SU-DHL-6 (cell line): ENCODE measurements at regions not wholly inside any gene's neighbourhood (a gene's known extent, or its start where the extent isn't known, plus 50 kb on each side); places are given as distances from the start of the nearest gene placed in this dataset.

ENCODE experiments used
- H2AFZ ChIP-seq: fragments of 200-600 bp; sonication (generic); 2 replicates; pipeline ENCODE4 v1.6.1; 2014; ENCODE audit warnings: low read depth, mild to moderate bottlenecking, moderate library complexity, mixed read lengths, antibody characterized with exemption, low read length; ENCODE audit not compliant: severe bottlenecking
- H3F3A ChIP-seq: fragments of 200-600 bp; shearing (Covaris generic); 2 replicates; pipeline ENCODE4 v1.6.0; 2016; ENCODE audit warnings: antibody characterized with exemption, mild to moderate bottlenecking; ENCODE audit not compliant: insufficient read depth
- H3K27ac ChIP-seq: fragments of 200-600 bp; sonication (generic); 2 replicates; pipeline ENCODE4 v1.5.1; 2016; ENCODE audit warnings: low read depth, mild to moderate bottlenecking, low read length, moderate library complexity, mixed read lengths
- H3K27me3 ChIP-seq: fragments of 200-600 bp; sonication (generic), shearing (Covaris generic); 2 replicates; pipeline ENCODE4 v1.6.0; 2014; ENCODE audit warnings: mild to moderate bottlenecking, low read length
- H3K36me3 ChIP-seq: fragments of 200-600 bp; sonication (generic); 2 replicates; pipeline ENCODE4 v1.6.1; 2014; ENCODE audit warnings: mild to moderate bottlenecking, low read length, mixed read lengths
- H3K4me2 ChIP-seq: fragments of 300-600, 200-600 bp; shearing (Covaris generic), sonication (generic); 2 replicates; pipeline ENCODE4 v1.6.0; 2014; ENCODE audit warnings: low read length, low read depth, mild to moderate bottlenecking; ENCODE audit not compliant: poor library complexity, severe bottlenecking
- H3K4me3 ChIP-seq: fragments of 200-600 bp; sonication (generic); 2 replicates; pipeline ENCODE4 v1.5.1; 2014; ENCODE audit warnings: antibody characterized with exemption, low read length, mild to moderate bottlenecking, mixed read lengths; ENCODE audit not compliant: insufficient read depth, poor library complexity, severe bottlenecking
- H3K79me2 ChIP-seq: fragments of 200-600 bp; sonication (generic); 2 replicates; pipeline ENCODE4 v1.6.1; 2014; ENCODE audit warnings: mild to moderate bottlenecking, low read length, moderate library complexity; ENCODE audit not compliant: insufficient read depth
- H3K9ac ChIP-seq: fragments of 200-600 bp; sonication (generic); 2 replicates; pipeline ENCODE4 v1.7.0; 2014; ENCODE audit warnings: mild to moderate bottlenecking, low read length
- H3K9me2 ChIP-seq: fragments of 200-600 bp; sonication (generic); replicated peaks from 2 replicates; pipeline ENCODE4 v1.6.1; 2014; ENCODE audit warnings: low read length; ENCODE audit not compliant: insufficient read depth
- H3K9me3 ChIP-seq: fragments of 200-600 bp; sonication (generic); 2 replicates; pipeline ENCODE4 v1.6.1; 2014; ENCODE audit warnings: low read length, mixed read lengths; ENCODE audit not compliant: insufficient read depth
- H4K20me1 ChIP-seq: fragments of 200-600 bp; sonication (generic); 2 replicates; pipeline ENCODE4 v1.6.1; 2014; ENCODE audit warnings: low read depth, mild to moderate bottlenecking, antibody characterized with exemption, low read length, moderate library complexity, mixed read lengths
- EZH2phosphoT487 ChIP-seq: fragments of 200-600 bp; sonication (generic), shearing (Covaris generic); conservative IDR thresholded peaks from 2 replicates; pipeline ENCODE4 v1.6.1; 2018; ENCODE audit warnings: mild to moderate bottlenecking, antibody characterized with exemption, low read length, moderate library complexity, mixed read lengths
- TF ChIP-seq, protein P1 (sequence below): fragments of 200-600 bp; sonication (generic); IDR thresholded peaks from one replicate; pipeline ENCODE4 v1.5.1; 2017; ENCODE audit warnings: antibody characterized with exemption, mild to moderate bottlenecking, low read length, moderate library complexity; ENCODE audit not compliant: insufficient read depth, poor library complexity, severe bottlenecking

DNA sequence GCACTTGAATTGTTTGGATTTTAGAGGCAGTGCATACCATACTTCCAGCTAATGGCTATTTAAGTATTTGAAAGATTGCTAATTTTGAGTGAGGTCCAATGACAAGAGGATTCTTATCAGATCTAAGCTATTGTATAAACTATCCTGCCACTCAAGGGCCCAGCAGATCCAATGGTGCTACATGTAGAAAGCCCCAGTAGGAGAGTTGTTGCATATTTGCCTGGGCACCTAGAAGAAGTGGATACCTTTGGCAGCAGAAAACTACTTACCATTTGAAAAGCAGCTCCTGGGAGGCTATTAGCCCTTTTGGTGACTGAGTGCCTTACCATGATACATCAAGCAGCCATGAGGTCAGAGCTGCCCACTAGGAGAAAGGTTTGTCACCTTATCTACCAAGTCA, 447.3 kb downstream of the C4orf33 start:
- Histone ChIP-seq H3K9me3 (no peaks in the 10 kb centered on the region), H3K27me3 (no peaks in the 10 kb centered on the region), H3F3A (no peaks in the 10 kb centered on the region), H3K9ac (no peak overlapping the region), H3K79me2 (no peaks in the 10 kb centered on the region), H3K36me3 (no peaks in the 10 kb centered on the region), H3K4me2 (no peak overlapping the region), H3K4me3 (no peak overlapping the region), H4K20me1 (no peaks in the 10 kb centered on the region), H3K27ac (no peak overlapping the region), H3K9me2 (no peaks in the 10 kb centered on the region), H2AFZ (no peak overlapping the region)
- TF ChIP-seq, protein P1, sequence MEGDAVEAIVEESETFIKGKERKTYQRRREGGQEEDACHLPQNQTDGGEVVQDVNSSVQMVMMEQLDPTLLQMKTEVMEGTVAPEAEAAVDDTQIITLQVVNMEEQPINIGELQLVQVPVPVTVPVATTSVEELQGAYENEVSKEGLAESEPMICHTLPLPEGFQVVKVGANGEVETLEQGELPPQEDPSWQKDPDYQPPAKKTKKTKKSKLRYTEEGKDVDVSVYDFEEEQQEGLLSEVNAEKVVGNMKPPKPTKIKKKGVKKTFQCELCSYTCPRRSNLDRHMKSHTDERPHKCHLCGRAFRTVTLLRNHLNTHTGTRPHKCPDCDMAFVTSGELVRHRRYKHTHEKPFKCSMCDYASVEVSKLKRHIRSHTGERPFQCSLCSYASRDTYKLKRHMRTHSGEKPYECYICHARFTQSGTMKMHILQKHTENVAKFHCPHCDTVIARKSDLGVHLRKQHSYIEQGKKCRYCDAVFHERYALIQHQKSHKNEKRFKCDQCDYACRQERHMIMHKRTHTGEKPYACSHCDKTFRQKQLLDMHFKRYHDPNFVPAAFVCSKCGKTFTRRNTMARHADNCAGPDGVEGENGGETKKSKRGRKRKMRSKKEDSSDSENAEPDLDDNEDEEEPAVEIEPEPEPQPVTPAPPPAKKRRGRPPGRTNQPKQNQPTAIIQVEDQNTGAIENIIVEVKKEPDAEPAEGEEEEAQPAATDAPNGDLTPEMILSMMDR: no peak
- TF ChIP-seq EZH2phosphoT487: no peak

DNA sequence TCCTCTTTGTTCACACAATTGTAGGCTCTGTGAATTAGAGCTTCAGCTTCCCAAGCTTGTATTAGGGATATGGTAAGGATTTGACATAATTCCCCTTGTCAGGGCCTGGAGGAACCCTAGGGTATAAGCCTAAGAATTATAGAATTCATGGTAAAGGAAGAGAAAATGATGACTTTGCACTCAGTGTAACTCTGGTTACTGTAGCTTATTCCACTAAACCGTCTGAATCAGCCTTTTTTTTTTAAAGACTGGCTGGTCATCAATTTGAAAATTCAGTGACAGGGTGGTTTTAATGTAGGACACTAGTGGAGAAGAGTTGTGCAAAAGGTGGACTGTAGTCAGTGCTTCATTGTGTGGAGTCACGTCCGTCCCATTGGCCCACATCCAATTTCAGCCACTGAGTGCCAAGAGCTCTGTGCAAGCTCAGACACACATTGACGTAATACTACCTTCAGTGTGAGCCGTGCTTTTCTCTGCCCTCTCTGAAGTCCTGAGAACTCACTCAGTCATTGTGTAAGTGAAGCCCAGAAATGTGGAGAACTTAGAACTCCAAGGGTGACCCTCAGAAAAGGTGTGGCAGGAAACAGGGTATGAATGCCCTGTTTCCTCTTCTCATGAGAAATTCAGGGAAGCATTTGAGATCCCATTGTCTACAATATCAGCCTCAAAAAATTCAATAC, 449.8 kb downstream of the C4orf33 start:
- no peaks in the 10 kb centered on the region for H3K9me3 ChIP-seq
- TF ChIP-seq, protein P1: no peak
- TF ChIP-seq EZH2phosphoT487: no peak
- H3K36me3 ChIP-seq: no peaks in the 10 kb centered on the region
- no peak overlapping the region for H3K4me3 ChIP-seq
- no peak overlapping the region for H3K9ac ChIP-seq
- no peaks in the 10 kb centered on the region for H4K20me1 ChIP-seq
- H3F3A ChIP-seq: no peaks in the 10 kb centered on the region
- H3K27ac ChIP-seq: no peak overlapping the region
- H3K27me3 ChIP-seq: no peaks in the 10 kb centered on the region
- H2AFZ ChIP-seq: no peak overlapping the region
- no peaks in the 10 kb centered on the region for H3K9me2 ChIP-seq
- no peaks in the 10 kb centered on the region for H3K79me2 ChIP-seq
- no peak overlapping the region for H3K4me2 ChIP-seq

DNA sequence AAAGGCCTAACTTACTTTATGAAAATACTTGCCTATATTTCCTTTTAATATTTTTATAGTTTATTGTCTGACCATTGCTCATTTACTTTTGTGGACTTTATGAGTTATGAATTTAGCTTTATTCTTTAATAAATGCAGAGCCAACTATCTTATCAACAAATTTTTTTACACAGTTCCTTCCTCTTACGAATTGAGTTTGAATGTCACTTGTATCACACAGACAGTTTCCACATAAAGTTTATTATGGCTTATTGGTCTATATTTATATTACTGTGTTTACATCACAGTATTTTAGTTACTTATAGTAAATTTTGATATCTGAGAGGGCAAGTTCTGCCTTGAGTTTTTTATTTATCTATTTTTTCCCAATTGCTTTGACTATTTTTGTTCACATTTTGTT, 450.6 kb downstream of the C4orf33 start:
- Histone ChIP-seq H3K9ac (no peak overlapping the region), H3F3A (no peaks in the 10 kb centered on the region), H4K20me1 (no peaks in the 10 kb centered on the region), H3K9me2 (no peaks in the 10 kb centered on the region), H3K4me2 (no peak overlapping the region), H3K27me3 (no peaks in the 10 kb centered on the region), H3K9me3 (no peaks in the 10 kb centered on the region), H3K79me2 (no peaks in the 10 kb centered on the region), H2AFZ (no peak overlapping the region), H3K36me3 (no peaks in the 10 kb centered on the region), H3K4me3 (no peak overlapping the region), H3K27ac (no peak overlapping the region)
- TF ChIP-seq EZH2phosphoT487: no peak
- TF ChIP-seq, protein P1: no peak
